ENCODE measurements at regions not wholly inside any gene's neighbourhood (a gene's known extent, or its start where the extent isn't known, plus 50 kb on each side); places are given as distances from the start of the nearest gene placed in this dataset.

DNA sequence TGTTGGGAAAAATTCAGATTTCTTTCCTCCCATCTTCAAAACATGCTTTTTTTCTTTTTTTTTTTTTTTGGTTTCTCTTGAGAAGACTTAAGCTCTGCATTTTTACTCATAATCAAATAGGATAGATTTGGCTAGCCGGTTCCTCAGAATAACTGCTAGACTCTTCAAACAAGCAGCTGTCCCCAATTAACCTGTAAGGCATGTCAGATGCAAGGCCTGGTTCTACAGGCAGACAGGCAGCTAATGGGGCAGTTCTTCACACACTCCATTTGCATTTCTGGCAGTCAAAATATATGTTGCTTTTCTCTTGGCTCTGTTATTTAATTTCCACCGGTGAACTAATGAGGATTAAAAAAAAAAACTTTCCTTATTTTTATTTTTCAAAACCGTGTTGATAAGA lies 228.0 kb upstream of the ATP2B1 start:
- no peak overlapping the region for H3K4me3 ChIP-seq (ENCODE audit: low read depth, low read length)
- DNase-seq (ENCODE audit: low read depth), result no peak
- TF ChIP-seq, protein P1, sequence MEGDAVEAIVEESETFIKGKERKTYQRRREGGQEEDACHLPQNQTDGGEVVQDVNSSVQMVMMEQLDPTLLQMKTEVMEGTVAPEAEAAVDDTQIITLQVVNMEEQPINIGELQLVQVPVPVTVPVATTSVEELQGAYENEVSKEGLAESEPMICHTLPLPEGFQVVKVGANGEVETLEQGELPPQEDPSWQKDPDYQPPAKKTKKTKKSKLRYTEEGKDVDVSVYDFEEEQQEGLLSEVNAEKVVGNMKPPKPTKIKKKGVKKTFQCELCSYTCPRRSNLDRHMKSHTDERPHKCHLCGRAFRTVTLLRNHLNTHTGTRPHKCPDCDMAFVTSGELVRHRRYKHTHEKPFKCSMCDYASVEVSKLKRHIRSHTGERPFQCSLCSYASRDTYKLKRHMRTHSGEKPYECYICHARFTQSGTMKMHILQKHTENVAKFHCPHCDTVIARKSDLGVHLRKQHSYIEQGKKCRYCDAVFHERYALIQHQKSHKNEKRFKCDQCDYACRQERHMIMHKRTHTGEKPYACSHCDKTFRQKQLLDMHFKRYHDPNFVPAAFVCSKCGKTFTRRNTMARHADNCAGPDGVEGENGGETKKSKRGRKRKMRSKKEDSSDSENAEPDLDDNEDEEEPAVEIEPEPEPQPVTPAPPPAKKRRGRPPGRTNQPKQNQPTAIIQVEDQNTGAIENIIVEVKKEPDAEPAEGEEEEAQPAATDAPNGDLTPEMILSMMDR (IDR thresholded peaks at IDR 0.05; ENCODE audit: insufficient read depth, low read depth, low read length), result no peak

DNA sequence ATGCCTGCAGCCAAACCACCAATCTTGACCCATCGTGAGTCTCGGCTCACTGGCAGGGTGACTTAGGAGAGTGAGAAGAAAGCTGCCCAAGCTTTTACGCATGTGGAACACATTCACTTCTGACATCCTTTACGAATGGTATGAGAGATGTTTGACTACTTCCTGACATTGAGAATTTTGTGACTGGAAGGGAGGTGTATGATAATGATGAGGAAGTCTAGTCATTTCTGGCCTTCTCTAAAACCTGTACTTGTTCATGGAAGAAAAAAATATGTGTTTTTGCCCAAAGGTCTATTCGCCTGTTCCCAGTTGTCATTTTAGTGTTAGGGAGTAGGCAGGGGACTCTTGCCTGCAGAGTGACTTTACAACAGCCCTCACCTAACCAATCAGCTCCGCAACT lies 227.2 kb upstream of the ATP2B1 start:
- H3K4me3 ChIP-seq (ENCODE audit: low read depth, low read length), result no peak overlapping the region
- TF ChIP-seq, protein P1 (IDR thresholded peaks at IDR 0.05; ENCODE audit: insufficient read depth, low read depth, low read length), result no peak
- no peak for DNase-seq (ENCODE audit: low read depth)

DNA sequence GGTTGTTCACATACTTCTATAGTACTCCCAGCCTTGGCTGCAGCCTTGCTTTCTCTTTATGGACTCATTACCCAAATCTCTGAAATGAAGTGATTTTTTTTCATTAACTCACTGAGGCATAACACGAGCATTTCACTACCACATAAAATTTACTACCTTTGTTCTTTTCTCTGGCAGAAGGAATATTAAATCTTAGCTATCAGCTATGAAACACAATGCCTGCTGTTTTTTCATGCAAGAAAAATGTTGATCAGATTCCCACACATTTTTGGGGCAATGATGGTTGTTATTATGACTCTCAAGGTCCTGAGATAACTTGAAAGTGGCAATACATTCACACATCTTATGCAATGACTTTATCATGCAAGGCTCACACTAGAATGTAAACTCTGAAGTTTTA lies 225.3 kb upstream of the ATP2B1 start:
- no peak overlapping the region for H3K4me3 ChIP-seq (ENCODE audit: low read depth, low read length)
- TF ChIP-seq, protein P1 (IDR thresholded peaks at IDR 0.05; ENCODE audit: insufficient read depth, low read depth, low read length), result no peak
- DNase-seq (ENCODE audit: low read depth), result no peak

DNA sequence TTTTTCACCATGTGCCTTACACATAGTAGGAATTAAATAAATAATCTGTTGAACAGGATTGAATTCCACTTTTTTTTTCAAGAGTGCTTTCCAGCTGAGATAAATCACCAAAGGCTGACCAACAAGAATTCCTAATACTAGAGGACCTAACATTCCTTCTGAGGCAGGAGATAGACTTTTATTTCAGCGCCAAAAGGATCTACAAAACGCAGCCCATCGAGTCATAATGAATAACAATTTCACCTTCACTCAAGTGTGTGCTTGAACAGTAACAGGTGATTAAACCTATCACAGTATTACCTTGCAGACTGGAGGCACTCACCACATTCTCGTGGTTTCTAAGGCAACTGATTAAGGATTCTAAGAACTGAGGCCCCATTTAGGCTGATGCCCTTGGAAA lies 224.3 kb upstream of the ATP2B1 start:
- no peak for DNase-seq (ENCODE audit: low read depth)
- no peak overlapping the region for H3K4me3 ChIP-seq (ENCODE audit: low read depth, low read length)
- TF ChIP-seq, protein P1 (IDR thresholded peaks at IDR 0.05; ENCODE audit: insufficient read depth, low read depth, low read length), result no peak

DNA sequence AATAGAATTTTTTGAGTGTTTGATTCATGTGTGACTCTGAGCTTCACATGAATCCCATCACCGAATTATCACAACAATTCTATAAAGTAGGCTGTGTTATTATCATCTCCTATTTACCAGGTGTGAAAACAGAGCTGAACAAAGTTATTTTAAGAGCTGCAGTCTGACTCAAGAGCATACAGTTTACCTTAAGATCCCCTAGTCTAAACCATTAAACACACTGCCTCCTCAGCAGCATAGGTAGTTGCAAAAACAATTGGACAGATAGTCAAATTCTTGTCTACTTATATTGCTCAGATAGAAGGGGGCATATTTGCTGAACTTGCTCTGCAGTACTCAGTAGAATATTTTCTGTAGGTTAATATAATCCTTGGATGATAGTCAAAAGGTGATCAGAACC lies 219.8 kb upstream of the ATP2B1 start:
- TF ChIP-seq, protein P1 (IDR thresholded peaks at IDR 0.05; ENCODE audit: insufficient read depth, low read depth, low read length), result no peak
- DNase-seq (ENCODE audit: low read depth), result no peak
- H3K4me3 ChIP-seq (ENCODE audit: low read depth, low read length), result no peak overlapping the region

DNA sequence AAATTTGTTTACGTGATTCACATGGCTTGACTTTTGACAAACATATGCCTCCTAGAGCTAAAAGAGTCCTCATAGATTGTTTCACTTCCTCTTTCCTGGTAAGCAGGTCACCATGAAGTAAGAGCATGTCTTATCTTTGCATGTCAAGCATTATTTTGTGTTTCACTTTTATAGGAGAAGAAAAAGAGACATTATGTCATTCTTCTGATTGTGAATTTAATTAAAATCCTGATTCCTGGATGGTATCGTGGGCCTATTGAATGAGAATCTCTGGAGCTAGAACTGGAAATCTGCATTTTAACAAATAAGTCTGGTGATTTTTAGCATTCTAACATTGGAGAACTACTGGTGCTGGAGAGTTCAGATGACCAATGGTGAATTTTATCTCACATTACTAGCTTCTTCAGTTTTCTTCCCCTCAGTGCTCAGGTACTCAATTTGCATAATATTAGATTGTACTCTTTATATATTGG lies 218.6 kb upstream of the ATP2B1 start:
- DNase-seq (ENCODE audit: low read depth), result no peak
- no peak overlapping the region for H3K4me3 ChIP-seq (ENCODE audit: low read depth, low read length)
- TF ChIP-seq, protein P1 (IDR thresholded peaks at IDR 0.05; ENCODE audit: insufficient read depth, low read depth, low read length), result no peak

DNA sequence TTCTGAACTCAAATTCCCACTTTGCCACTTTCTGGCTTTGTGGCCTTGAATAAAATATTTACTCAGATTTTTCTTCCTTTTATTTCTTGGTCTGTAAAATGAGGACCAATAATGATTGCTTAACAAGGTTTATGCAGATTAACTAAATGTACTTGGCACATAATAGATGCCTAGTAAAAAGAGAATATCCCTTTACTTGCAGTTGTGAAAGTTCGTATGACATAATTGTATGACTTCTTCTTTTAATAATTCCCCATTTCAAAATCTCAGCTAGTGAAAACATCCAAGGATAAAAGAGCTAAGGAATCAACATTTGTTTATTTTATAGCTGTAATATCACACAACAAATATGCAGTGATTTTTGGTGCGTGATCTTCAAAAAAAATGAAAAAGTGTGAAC lies 215.6 kb upstream of the ATP2B1 start:
- no peak overlapping the region for H3K4me3 ChIP-seq (ENCODE audit: low read depth, low read length)
- DNase-seq (ENCODE audit: low read depth), result no peak
- TF ChIP-seq, protein P1 (IDR thresholded peaks at IDR 0.05; ENCODE audit: insufficient read depth, low read depth, low read length), result no peak
